ENCODE measurements at regions not wholly inside any gene's neighbourhood (a gene's known extent, or its start where the extent isn't known, plus 50 kb on each side); places are given as distances from the start of the nearest gene placed in this dataset.
"Not testable (repeated sequence)": the region's sequence is repeated elsewhere in the genome, so short reads cannot be mapped to it uniquely, and the experiment has no call there.

DNA sequence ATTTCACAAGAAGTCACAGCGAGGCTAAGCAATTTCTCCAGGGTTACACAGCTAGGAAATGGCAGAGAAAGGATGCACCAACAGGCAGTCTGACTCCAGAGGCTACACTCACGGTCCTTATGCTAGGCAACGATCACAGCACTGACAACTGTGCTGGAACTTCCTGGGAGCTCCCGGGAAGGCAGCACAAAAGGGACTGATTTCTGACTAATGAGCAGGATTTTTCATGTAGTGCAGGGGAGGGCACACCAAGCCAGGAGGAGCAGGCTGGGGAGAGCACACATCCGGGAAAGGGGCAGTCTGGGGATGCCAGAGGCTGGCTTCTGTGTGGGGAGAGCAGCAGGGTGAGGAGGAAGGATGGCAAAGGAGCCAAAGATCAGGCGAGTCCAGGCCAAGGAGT lies 486.7 kb downstream of the OMA1 start:
- no peaks in the 10 kb centered on the region for H3K79me2 ChIP-seq
- no peaks in the 10 kb centered on the region for H3K27me3 ChIP-seq
- no peaks in the 10 kb centered on the region for H3K4me1 ChIP-seq (ENCODE audit: insufficient read depth)
- no peaks in the 10 kb centered on the region for H3K9me3 ChIP-seq (ENCODE audit: low read depth)
- no peaks in the 10 kb centered on the region for H4K20me1 ChIP-seq (ENCODE audit: insufficient read depth, poor library complexity, severe bottlenecking)
- 75% methylated on average over 6 of the region's 6 CpGs for WGBS (ENCODE audit: low lambda C conversion rate, missing lambda C conversion rate)
- H2AFZ ChIP-seq, result no peak overlapping the region
- TF ChIP-seq, protein P1, sequence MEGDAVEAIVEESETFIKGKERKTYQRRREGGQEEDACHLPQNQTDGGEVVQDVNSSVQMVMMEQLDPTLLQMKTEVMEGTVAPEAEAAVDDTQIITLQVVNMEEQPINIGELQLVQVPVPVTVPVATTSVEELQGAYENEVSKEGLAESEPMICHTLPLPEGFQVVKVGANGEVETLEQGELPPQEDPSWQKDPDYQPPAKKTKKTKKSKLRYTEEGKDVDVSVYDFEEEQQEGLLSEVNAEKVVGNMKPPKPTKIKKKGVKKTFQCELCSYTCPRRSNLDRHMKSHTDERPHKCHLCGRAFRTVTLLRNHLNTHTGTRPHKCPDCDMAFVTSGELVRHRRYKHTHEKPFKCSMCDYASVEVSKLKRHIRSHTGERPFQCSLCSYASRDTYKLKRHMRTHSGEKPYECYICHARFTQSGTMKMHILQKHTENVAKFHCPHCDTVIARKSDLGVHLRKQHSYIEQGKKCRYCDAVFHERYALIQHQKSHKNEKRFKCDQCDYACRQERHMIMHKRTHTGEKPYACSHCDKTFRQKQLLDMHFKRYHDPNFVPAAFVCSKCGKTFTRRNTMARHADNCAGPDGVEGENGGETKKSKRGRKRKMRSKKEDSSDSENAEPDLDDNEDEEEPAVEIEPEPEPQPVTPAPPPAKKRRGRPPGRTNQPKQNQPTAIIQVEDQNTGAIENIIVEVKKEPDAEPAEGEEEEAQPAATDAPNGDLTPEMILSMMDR (IDR thresholded peaks at IDR 0.05; ENCODE audit: poor library complexity), result no peak
- TF ChIP-seq EZH2 (IDR thresholded peaks at IDR 0.05; ENCODE audit: borderline replicate concordance) (no peak), EZH2phosphoT487 (IDR thresholded peaks at IDR 0.05; ENCODE audit: low read depth, severe bottlenecking, unreplicated experiment) (no peak)
- no peak overlapping the region for H3K27ac ChIP-seq
- no peak overlapping the region for H3K4me2 ChIP-seq
- no peak for DNase-seq (ENCODE audit: low spot score)
- H3K36me3 ChIP-seq (replicated peaks; ENCODE audit: insufficient read depth, low read depth), result no peaks in the 10 kb centered on the region
- no peaks in the 10 kb centered on the region for H3K9me2 ChIP-seq (replicated peaks; ENCODE audit: insufficient read depth)
- no peak overlapping the region for H3K4me3 ChIP-seq

DNA sequence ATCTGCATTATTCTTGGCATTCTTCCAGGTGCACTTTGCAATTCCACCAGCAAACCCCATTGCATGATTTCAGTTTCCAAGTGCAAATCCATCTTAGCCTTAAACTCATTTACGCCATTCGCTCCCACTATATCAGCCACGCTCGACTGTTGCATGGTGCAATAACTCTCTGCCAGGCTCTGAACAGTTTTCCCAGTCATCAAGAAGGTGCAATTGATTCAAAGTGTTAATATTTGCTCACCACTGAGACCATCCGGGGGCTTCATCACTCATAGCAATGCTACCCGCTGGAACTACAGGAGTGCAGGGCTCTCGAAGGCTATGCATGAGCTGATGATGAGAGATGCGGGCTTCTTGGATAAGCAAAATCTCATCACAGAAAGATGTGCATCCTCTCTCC lies 488.2 kb downstream of the OMA1 start:
- Histone ChIP-seq H3K36me3 (replicated peaks; ENCODE audit: insufficient read depth, low read depth) (no peaks in the 10 kb centered on the region), H3K79me2 (no peaks in the 10 kb centered on the region), H3K4me2 (no peak overlapping the region), H3K4me1 (ENCODE audit: insufficient read depth) (no peaks in the 10 kb centered on the region), H3K9me2 (replicated peaks; ENCODE audit: insufficient read depth) (no peaks in the 10 kb centered on the region), H3K27ac (no peak overlapping the region), H2AFZ (no peak overlapping the region), H4K20me1 (ENCODE audit: insufficient read depth, poor library complexity, severe bottlenecking) (no peaks in the 10 kb centered on the region), H3K27me3 (no peaks in the 10 kb centered on the region), H3K4me3 (no peak overlapping the region), H3K9me3 (ENCODE audit: low read depth) (no peaks in the 10 kb centered on the region)
- WGBS (ENCODE audit: low lambda C conversion rate, missing lambda C conversion rate), result 69% methylated on average over 8 of the region's 8 CpGs
- TF ChIP-seq EZH2 (IDR thresholded peaks at IDR 0.05; ENCODE audit: borderline replicate concordance) (no peak), EZH2phosphoT487 (IDR thresholded peaks at IDR 0.05; ENCODE audit: low read depth, severe bottlenecking, unreplicated experiment) (no peak)
- TF ChIP-seq, protein P1 (IDR thresholded peaks at IDR 0.05; ENCODE audit: poor library complexity), result no peak
- no peak for DNase-seq (ENCODE audit: low spot score)

GRCh38 chr1:58057826-58058225 lies 488.7 kb downstream of the OMA1 start:
- Histone ChIP-seq H3K9me3 (ENCODE audit: low read depth) (no peaks in the 10 kb centered on the region), H3K27ac (no peak overlapping the region)

DNA sequence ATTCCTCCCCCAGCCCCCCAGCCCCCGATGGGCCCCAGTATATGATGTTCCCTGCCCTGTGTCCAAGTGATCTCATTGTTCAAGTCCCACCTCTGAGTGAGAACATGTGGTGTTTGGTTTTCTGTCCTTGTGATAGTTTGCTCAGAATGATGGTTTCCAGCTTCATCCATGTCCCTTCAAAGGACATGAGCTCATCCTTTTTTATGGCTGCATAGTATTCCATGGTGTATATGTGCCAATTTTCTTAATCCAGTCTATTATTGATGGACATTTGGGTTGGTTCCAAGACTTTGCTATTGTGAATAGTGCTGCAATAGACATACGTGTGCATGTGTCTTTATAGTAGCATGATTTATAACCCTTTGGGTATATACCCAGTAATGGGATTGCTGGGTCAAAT lies 495.3 kb downstream of the OMA1 start:
- H4K20me1 ChIP-seq (ENCODE audit: insufficient read depth, poor library complexity, severe bottlenecking); H3K36me3 ChIP-seq (replicated peaks; ENCODE audit: insufficient read depth, low read depth); H3K27ac ChIP-seq; H3K79me2 ChIP-seq; H3K27me3 ChIP-seq; H3K9me2 ChIP-seq (replicated peaks; ENCODE audit: insufficient read depth); H3K4me3 ChIP-seq; H3K4me2 ChIP-seq; DNase-seq (ENCODE audit: low spot score); H3K4me1 ChIP-seq (ENCODE audit: insufficient read depth); H3K9me3 ChIP-seq (ENCODE audit: low read depth); H2AFZ ChIP-seq: not testable (repeated sequence)
- WGBS (ENCODE audit: low lambda C conversion rate, missing lambda C conversion rate), result 88% methylated on average over 2 of the region's 2 CpGs

More at GRCh38 chr1:58057826-58058225, 488.7 kb downstream of the OMA1 start:
- Histone ChIP-seq H3K9me2 (replicated peaks; ENCODE audit: insufficient read depth) (no peaks in the 10 kb centered on the region), H3K27me3 (no peaks in the 10 kb centered on the region), H3K4me3 (no peak overlapping the region), H4K20me1 (ENCODE audit: insufficient read depth, poor library complexity, severe bottlenecking) (no peaks in the 10 kb centered on the region), H3K36me3 (replicated peaks; ENCODE audit: insufficient read depth, low read depth) (no peaks in the 10 kb centered on the region), H3K79me2 (no peaks in the 10 kb centered on the region), H3K4me2 (no peak overlapping the region), H2AFZ (no peak overlapping the region), H3K4me1 (ENCODE audit: insufficient read depth) (no peaks in the 10 kb centered on the region)
- TF ChIP-seq, protein P1 (IDR thresholded peaks at IDR 0.05; ENCODE audit: poor library complexity), result no peak
- no peak for TF ChIP-seq EZH2phosphoT487 (IDR thresholded peaks at IDR 0.05; ENCODE audit: low read depth, severe bottlenecking, unreplicated experiment)
- no peak for DNase-seq (ENCODE audit: low spot score)
